ENCODE measurements at regions not wholly inside any gene's neighbourhood (a gene's known extent, or its start where the extent isn't known, plus 50 kb on each side); places are given as distances from the start of the nearest gene placed in this dataset.

GRCh38 chr9:26271495-26272122, 593.4 kb upstream of the TUSC1 start:
- CTCF ChIA-PET = no interaction called here
- no peak for ATAC-seq
- Mint-ChIP-seq H3K9me3 (no peaks in the 10 kb centered on the region), H3K36me3 (ENCODE audit: low read depth) (no peaks in the 10 kb centered on the region), H3K27ac (no peak overlapping the region), H3K4me3 (no peak overlapping the region), H3K27me3 (no peaks in the 10 kb centered on the region), H3K4me1 (ENCODE audit: low read depth) (no peaks in the 10 kb centered on the region)
- intact Hi-C loops (cut with micrococcal nuclease) = loop anchor here (5.0 kb wide), 1 partner anchor 304 kb away; no protein-coding TSS in a partner anchor
- POLR2A ChIA-PET = no interaction called here
- TF ChIP-seq CTCF (IDR thresholded peaks at IDR 0.05) = no peak
- DNase-seq = no peak

GRCh38 chr9:26266146-26266793, 588.0 kb upstream of the TUSC1 start:
- no peak for TF ChIP-seq CTCF (IDR thresholded peaks at IDR 0.05)
- ChIA-PET POLR2A (no interaction called here), CTCF (no interaction called here)
- no peaks in the 10 kb centered on the region for H3K36me3 Mint-ChIP-seq (ENCODE audit: low read depth)
- intact Hi-C loops (cut with micrococcal nuclease) = no loop called here
- peaks cover 2% of the 10 kb centered on the region for H3K9me3 Mint-ChIP-seq
- no peak for ATAC-seq
- no peaks in the 10 kb centered on the region for H3K27me3 Mint-ChIP-seq
- H3K27ac Mint-ChIP-seq = no peak overlapping the region
- H3K4me1 Mint-ChIP-seq (ENCODE audit: low read depth) = no peaks in the 10 kb centered on the region
- no peak overlapping the region for H3K4me3 Mint-ChIP-seq
- DNase-seq = no peak

- no peak for DNase-seq
- no peak overlapping the region for H3K27ac Mint-ChIP-seq
- no peak overlapping the region for H3K4me3 Mint-ChIP-seq
- peaks cover 2% of the 10 kb centered on the region for H3K9me3 Mint-ChIP-seq
- intact Hi-C loops (cut with micrococcal nuclease) = no loop called here
- no peak for TF ChIP-seq CTCF (IDR thresholded peaks at IDR 0.05)
- no peaks in the 10 kb centered on the region for H3K4me1 Mint-ChIP-seq (ENCODE audit: low read depth)
- H3K36me3 Mint-ChIP-seq (ENCODE audit: low read depth) = no peaks in the 10 kb centered on the region
- no peak for ATAC-seq
- CTCF ChIA-PET = no interaction called here
- POLR2A ChIA-PET = no interaction called here
- no peaks in the 10 kb centered on the region for H3K27me3 Mint-ChIP-seq
These were observed 586.7 kb upstream of the TUSC1 start for GRCh38 chr9:26264709-26265601.

- TF ChIP-seq CTCF (IDR thresholded peaks at IDR 0.05) = no peak
- H3K27me3 Mint-ChIP-seq = no peaks in the 10 kb centered on the region
- no peak overlapping the region for H3K4me3 Mint-ChIP-seq
- no peak for DNase-seq
- ChIA-PET CTCF (no interaction called here), POLR2A (no interaction called here)
- no peak for ATAC-seq
- no peak overlapping the region for H3K27ac Mint-ChIP-seq
- peaks cover 2% of the 10 kb centered on the region for H3K9me3 Mint-ChIP-seq
- H3K36me3 Mint-ChIP-seq (ENCODE audit: low read depth) = no peaks in the 10 kb centered on the region
- H3K4me1 Mint-ChIP-seq (ENCODE audit: low read depth) = no peaks in the 10 kb centered on the region
- intact Hi-C loops (cut with micrococcal nuclease) = no loop called here
These were observed 585.2 kb upstream of the TUSC1 start for GRCh38 chr9:26263478-26263877.
